NCI-H2227 treated with DMSO at 0.1 percent for 48 hours (cell line): ENCODE measurements at regions not wholly inside any gene's neighbourhood (a gene's known extent, or its start where the extent isn't known, plus 50 kb on each side); places are given as distances from the start of the nearest gene placed in this dataset.

Experiments used
- DNase-seq: peaks from one replicate; lab custom pipeline; 2025; lab: John Stamatoyannopoulos, UW

DNA sequence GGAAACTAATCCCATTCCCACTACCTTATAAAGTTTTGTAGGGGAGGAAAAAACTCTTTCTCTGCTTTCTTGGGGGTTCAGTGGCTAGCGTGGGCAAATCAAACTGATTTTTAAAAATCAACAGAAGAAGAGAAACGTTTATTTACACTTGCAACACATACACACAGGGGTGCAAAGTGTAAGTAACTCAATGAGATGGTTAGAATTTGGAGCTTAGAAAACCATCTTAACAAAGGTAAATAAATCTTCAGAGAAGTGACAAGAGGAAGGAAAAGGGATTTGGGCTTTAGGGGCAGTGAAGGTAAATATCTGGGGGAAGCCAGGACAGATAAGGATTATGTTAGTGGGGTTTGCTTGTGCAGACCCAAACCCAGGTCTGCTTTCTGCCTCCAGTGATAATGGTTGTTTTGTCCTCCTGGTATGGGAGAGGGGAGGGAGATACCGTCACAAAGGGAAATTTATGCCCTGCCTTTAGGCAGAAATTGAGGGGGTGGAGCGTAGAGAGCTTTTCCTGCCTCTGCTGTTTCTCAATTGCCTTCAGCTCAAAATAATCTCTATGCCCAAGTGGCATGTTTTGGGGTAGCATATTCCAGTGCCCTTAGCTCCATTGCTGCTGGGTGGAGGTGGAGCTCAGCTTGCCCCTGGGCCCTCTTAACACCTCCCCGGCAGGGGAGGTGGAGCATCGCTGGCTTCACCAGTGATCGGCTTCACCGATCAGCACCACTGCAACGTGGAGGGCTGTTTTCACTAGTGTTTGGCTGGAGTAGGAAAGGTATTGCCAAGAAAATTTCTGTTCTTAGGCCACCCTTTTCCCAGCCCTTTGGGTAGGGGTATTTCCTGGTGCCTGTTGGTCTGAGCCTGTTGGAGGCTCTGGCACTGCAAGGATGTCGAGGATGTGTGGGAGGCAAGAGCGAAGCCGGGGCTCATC lies 92.2 kb downstream of the TEX51 start:
- no peak for DNase-seq

DNA sequence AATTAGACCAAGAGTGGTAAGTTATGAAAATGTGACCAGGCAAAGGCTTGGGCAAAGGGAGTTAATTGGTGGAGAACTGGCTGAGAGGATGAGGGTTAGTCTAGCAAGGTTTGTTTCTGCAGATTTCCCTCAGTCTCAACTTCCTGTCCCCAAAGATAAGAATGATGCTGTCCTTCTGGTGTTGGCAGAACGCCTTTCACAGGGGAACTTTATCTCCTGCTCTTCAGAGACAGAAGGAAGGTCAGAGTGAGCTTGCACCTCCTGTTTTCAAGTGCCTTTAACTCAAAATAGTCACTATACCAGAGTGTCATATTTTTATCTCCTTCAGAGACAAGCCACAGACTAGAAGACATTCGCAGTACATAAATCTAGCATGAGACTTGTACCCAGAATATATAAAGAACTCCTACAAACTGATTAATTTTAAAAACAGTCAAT lies 95.7 kb downstream of the TEX51 start:
- DNase-seq, result no peak

DNA sequence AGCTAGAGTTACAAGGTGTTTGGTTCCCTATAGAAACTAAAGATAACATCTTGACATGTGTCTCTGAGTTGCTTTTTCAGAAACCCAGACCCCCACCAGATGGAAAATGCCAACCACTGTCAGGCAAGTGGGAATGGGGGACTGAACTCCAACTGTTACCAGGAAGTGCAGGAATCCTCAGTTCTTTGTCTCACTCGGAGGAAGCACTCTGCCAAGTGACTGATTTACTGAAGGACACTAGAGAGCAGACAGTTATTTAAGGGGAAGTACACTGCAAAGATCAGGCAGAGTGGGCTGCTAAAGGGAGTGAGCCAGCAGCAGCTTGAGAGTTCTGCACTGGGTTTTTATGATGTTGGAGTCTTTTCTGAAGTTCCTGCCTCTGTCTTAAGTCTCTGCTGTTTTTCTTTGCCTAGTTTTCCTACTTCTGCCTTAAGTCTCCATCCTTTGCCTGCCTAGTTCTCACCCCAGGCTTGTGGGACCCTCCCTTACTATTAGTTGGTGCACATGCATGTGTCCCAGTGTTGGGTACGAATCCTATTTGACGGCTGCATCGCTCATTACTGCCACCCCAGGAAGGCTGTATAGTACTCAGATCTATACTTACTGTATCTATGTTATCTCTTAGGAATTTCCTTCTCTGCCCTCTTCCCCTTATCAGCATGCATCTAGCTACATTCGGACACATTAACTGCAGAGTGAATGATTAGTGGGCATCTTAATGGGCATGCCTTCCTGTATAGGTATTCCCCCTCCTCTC lies 97.1 kb downstream of the TEX51 start:
- no peak for DNase-seq

DNA sequence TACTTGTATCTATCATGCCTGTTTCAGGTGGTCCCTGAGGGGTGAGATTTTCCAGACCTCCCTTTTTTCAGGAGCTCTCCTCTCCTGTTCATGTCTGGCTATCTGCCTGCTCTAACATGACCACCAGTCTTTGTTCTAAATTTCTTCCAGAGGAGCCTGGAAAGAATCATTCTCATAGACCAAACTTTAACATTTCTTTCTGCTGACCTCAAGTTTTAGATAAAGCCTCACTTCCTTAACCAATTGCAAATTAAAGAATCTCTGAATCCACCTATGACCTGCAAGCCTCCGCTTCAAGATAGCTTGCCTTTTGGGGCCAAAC lies 97.6 kb downstream of the TEX51 start:
- no peak for DNase-seq
